Fibroblast of lung (primary cell): ENCODE measurements at regions not wholly inside any gene's neighbourhood (a gene's known extent, or its start where the extent isn't known, plus 50 kb on each side); places are given as distances from the start of the nearest gene placed in this dataset.
A peak's percentile ranks its signal among the peaks of the same experiment; 100 is the strongest.

Experiments used
- DNase-seq, 2 donors: peaks; one replicate each; pipeline versions ENCODE4 v3.0.0 to v3.0.0-alpha.2; 2010; ENCODE audit warnings: low read depth in 2 of 2
- H2AFZ ChIP-seq: 2 replicates; pipeline ENCODE4 v1.5.1; 2012; ENCODE audit warnings: low read length, control low read depth, inconsistent platforms
- H3K27ac ChIP-seq: 2 replicates; pipeline ENCODE4 v1.5.1; 2011; ENCODE audit warnings: low read length, control low read depth; ENCODE audit not compliant: insufficient read depth
- H3K27me3 ChIP-seq: 2 replicates; pipeline ENCODE4 v1.5.1; 2011; ENCODE audit warnings: mild to moderate bottlenecking, low read length; ENCODE audit not compliant: control insufficient read depth, insufficient read depth
- H3K36me3 ChIP-seq: 2 replicates; pipeline ENCODE4 v1.5.1; 2011; ENCODE audit warnings: low read length; ENCODE audit not compliant: control insufficient read depth, insufficient read depth
- H3K4me1 ChIP-seq: 2 replicates; pipeline ENCODE4 v1.5.1; 2011; ENCODE audit warnings: low read length; ENCODE audit not compliant: control insufficient read depth, insufficient read depth; ENCODE audit errors: extremely low read depth
- H3K4me2 ChIP-seq: 2 replicates; pipeline ENCODE4 v1.5.1; 2011; ENCODE audit warnings: low read length, control low read depth; ENCODE audit not compliant: insufficient read depth; ENCODE audit errors: extremely low read depth
- H3K4me3 ChIP-seq, 4 experiments: fragments of 200-600 bp in 1 of 4; sonication (generic) in 1 of 4; replicated peaks in 1 of 4; 2 replicates each; pipeline ENCODE4 v1.5.1; 2011 to 2016; ENCODE audit warnings: low read length in 4 of 4, low read depth in 3 of 4, mild to moderate bottlenecking in 3 of 4, control low read depth in 2 of 4, inconsistent platforms in 1 of 4, mixed read lengths in 1 of 4; ENCODE audit not compliant: insufficient read depth in 1 of 4; ENCODE audit errors: control extremely low read depth in 1 of 4
- H3K79me2 ChIP-seq: 2 replicates; pipeline ENCODE4 v1.5.1; 2012; ENCODE audit warnings: mild to moderate bottlenecking, low read length, inconsistent platforms; ENCODE audit not compliant: control insufficient read depth, insufficient read depth
- H3K9ac ChIP-seq: 2 replicates; pipeline ENCODE4 v1.5.1; 2011; ENCODE audit warnings: mild to moderate bottlenecking, low read length, control low read depth; ENCODE audit not compliant: insufficient read depth
- H3K9me3 ChIP-seq: 2 replicates; pipeline ENCODE4 v1.5.1; 2012; ENCODE audit warnings: low read depth, low read length; ENCODE audit not compliant: control insufficient read depth, insufficient read depth
- H4K20me1 ChIP-seq: 2 replicates; pipeline ENCODE4 v1.5.1; 2011; ENCODE audit warnings: low read length; ENCODE audit not compliant: control insufficient read depth, insufficient read depth; ENCODE audit errors: extremely low read depth
- EZH2 ChIP-seq: IDR thresholded peaks from 2 replicates; pipeline ENCODE4 v1.5.1; 2012; ENCODE audit warnings: low read length, control low read depth, mild to moderate bottlenecking; ENCODE audit errors: missing control alignments
- TF ChIP-seq, protein P1 (sequence below), 2 donors: IDR thresholded peaks in 1 of 2; conservative IDR thresholded peaks in 1 of 2; 1 replicate in 1 of 2; 2 replicates in 1 of 2; pipeline ENCODE4 v1.5.1; 2011 to 2012; ENCODE audit warnings: low read length in 2 of 2, control low read depth in 1 of 2, inconsistent platforms in 1 of 2, low read depth in 1 of 2, mild to moderate bottlenecking in 1 of 2

DNA sequence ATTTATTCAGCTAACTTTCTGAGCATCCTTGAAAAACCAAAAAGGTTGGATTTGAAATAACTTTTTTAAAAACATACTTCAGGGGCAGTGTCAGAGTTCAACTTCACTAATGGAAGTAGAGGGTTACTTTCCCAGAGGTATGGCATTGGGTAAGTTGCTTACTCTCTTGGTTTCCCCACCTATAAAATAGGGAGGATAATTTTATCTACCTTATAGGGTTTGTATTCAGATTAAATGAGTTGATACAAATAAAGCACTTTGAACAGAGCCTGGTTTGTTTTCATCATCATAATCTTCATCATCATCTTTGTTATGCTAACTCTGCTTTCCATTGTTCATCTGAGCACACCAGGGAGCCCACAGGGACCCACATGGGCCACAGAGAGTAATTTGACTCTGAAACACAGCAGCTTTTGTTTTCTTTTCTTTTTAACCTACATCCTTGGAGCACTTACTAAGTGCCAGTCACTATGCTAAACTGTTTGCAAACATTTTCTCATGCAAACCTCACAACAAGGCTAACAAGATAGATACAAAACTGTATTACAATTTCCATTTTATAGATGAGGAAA, 179.1 kb upstream of the SLC24A2 start:
- Histone ChIP-seq H4K20me1 (no peaks in the 10 kb centered on the region), H3K4me2 (no peak overlapping the region), H2AFZ (no peak overlapping the region), H3K9me3 (no peaks in the 10 kb centered on the region), H3K4me1 (peaks cover 2% of the 10 kb centered on the region), H3K4me3 (no peak overlapping the region), H3K27ac (no peak overlapping the region), H3K36me3 (no peaks in the 10 kb centered on the region), H3K79me2 (no peaks in the 10 kb centered on the region), H3K27me3 (no peaks in the 10 kb centered on the region), H3K9ac (no peak overlapping the region)
- TF ChIP-seq, protein P1, sequence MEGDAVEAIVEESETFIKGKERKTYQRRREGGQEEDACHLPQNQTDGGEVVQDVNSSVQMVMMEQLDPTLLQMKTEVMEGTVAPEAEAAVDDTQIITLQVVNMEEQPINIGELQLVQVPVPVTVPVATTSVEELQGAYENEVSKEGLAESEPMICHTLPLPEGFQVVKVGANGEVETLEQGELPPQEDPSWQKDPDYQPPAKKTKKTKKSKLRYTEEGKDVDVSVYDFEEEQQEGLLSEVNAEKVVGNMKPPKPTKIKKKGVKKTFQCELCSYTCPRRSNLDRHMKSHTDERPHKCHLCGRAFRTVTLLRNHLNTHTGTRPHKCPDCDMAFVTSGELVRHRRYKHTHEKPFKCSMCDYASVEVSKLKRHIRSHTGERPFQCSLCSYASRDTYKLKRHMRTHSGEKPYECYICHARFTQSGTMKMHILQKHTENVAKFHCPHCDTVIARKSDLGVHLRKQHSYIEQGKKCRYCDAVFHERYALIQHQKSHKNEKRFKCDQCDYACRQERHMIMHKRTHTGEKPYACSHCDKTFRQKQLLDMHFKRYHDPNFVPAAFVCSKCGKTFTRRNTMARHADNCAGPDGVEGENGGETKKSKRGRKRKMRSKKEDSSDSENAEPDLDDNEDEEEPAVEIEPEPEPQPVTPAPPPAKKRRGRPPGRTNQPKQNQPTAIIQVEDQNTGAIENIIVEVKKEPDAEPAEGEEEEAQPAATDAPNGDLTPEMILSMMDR (conservative IDR thresholded peaks at IDR 0.05 in 1 of 2, IDR thresholded peaks at IDR 0.05 in 1 of 2; ENCODE audit: low read depth in 1 of 2, low read length in 2 of 2) = no peak
- no peak for TF ChIP-seq EZH2
- DNase-seq = no peak

DNA sequence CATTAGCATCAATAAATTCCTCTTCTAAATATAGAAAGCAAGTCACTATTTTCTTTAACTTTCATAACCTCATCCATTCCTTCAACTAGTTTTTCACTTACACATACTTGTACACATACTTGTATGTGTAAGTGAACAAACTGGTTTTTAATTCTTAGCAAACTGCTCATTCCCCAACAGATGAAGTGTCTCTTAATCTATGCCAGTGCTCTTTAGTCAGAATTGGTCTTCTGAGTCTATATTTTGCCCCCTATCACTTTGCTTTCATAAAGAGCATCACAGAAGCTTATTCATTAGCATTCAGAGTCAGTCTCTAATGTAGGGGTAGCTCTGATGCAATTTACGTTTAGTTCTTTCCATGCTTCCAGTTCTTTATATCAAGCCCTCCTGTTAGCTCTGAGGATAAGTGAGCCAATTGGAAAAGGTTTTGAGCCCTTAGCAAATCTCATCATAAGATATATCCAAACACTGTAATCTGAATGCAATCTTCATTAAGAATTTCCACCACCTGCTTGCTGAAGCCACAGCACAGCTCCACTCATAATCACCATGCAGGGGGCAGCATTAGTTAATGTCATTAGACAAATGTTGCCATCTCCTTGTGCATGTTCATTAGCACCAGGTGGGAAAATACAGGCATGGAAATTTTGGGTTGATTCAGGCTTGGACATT, 178.5 kb upstream of the SLC24A2 start:
- Histone ChIP-seq H3K4me1 (peaks cover 2% of the 10 kb centered on the region), H3K9me3 (no peaks in the 10 kb centered on the region), H3K27ac (no peak overlapping the region), H3K36me3 (no peaks in the 10 kb centered on the region), H2AFZ (no peak overlapping the region), H3K27me3 (no peaks in the 10 kb centered on the region), H3K4me3 (no peak overlapping the region), H4K20me1 (no peaks in the 10 kb centered on the region), H3K9ac (no peak overlapping the region), H3K79me2 (no peaks in the 10 kb centered on the region), H3K4me2 (no peak overlapping the region)
- no peak for DNase-seq
- TF ChIP-seq, protein P1 (conservative IDR thresholded peaks at IDR 0.05 in 1 of 2, IDR thresholded peaks at IDR 0.05 in 1 of 2; ENCODE audit: low read depth in 1 of 2, low read length in 2 of 2) = no peak
- TF ChIP-seq EZH2 = no peak

DNA sequence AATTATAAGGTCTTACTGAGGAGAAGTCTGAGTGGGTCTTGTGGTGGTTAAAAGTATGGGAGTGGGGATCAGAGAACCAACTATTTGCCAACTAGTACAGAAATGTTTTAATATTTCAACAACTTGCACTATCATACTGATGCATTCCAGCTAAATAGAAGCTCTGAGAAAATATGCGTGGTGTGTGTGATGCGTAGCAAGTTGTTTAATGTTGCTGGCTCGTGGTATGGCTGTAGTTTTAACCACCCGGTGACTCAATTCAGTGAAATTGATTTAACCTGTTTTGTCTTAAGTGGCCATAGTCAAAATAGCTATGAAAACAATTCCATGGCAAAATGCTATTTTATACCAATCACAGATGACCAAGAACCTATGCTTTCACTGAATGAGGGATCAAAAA, 176.5 kb upstream of the SLC24A2 start:
- TF ChIP-seq, protein P1 (conservative IDR thresholded peaks at IDR 0.05 in 1 of 2, IDR thresholded peaks at IDR 0.05 in 1 of 2; ENCODE audit: low read depth in 1 of 2, low read length in 2 of 2) = no peak
- TF ChIP-seq EZH2 = no peak

More for the DNA sequence above, 176.5 kb upstream of the SLC24A2 start:
- Histone ChIP-seq H3K4me1 (peaks cover 2% of the 10 kb centered on the region), H3K27ac (no peak overlapping the region), H3K4me3 (no peak overlapping the region), H3K4me2 (no peak overlapping the region), H3K9me3 (no peaks in the 10 kb centered on the region), H3K9ac (no peak overlapping the region), H3K27me3 (no peaks in the 10 kb centered on the region), H3K36me3 (no peaks in the 10 kb centered on the region), H3K79me2 (no peaks in the 10 kb centered on the region), H2AFZ (no peak overlapping the region), H4K20me1 (no peaks in the 10 kb centered on the region)
- DNase-seq = peak; percentile 11 to 58
